Left kidney (tissue), 1 donor: ENCODE measurements at regions not wholly inside any gene's neighbourhood (a gene's known extent, or its start where the extent isn't known, plus 50 kb on each side); places are given as distances from the start of the nearest gene placed in this dataset.
A peak's percentile ranks its signal among the peaks of the same experiment; 100 is the strongest.

ENCODE experiments used
- DNase-seq: peaks from one replicate; pipeline ENCODE4 v3.0.0-alpha.2; 2013

DNA sequence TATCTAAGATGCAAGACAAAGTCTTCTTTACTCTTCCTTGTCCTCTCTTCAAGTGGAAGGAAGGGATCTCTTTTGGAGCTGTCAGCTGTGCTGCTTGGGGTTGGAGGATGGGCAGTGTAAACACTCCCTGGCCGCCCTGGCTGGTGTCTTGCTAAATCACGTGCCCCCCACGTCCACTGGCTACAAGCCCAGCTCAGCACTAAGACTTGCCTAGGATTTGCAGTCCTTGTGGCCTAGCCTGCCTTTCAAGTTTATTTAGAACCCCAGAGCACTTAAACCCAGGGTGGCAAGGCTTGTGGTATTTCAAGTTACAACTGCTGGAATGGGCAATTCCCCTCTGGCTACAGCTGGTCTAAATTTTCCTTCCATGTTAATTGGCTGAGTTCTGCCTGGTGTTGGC, 272.4 kb upstream of the MYO3A start:
- no peak for DNase-seq

DNA sequence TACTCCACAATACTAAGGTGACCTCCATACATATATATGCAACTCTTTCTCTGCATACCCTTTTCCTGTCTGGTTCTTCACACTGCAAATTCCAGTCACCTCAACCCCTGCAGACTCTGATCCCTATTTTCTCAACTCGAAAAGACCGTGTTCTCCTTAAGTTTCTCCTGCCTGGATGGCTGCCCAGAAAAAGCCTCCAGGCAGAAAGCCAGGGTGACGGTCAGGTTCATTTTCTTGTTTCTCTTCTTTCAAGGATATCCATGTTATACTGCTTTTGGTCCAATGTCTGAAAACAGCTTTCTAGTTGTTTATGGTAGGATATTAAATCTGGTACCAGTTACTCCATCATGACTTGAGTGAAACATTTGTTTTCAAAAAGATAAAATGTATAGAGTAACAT, 267.8 kb upstream of the MYO3A start:
- DNase-seq, result peak; percentile 20

DNA sequence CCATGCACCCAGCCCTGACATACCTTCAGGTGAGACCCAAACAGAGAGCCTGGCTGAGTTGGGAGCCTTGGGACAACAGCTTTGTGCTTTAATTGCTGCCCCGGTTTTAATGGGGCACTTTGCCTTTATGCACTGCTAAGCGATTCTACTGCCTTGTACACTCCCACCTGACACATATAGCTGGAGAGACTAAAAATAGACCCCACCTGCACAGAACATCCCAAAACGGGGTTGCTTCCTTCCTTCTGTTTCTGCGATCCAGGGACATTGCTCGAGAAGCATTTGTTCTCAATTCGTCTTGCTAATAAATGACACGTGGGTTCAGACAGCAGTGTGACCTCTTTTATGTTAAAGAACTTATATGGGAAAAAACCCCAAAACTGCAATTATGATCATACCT, 258.8 kb upstream of the MYO3A start:
- no peak for DNase-seq

DNA sequence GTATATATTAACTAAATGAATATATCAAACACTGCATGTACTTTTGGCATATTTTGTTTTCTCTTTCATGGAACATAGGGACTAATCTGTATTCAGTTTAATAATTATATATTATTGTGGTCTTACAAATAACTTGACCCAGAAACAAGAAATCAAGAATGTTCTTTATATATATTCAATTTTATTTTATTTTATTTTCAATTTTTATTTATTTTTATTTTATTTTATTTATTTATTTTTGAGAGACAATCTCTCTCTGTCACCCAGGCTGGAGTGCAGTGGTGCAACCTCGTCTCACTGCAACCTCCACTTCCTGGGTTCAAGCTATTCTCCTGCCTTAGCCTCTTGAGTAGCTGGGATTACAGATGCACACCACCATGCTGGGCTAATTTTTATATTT, 258.4 kb upstream of the MYO3A start:
- DNase-seq, result no peak

DNA sequence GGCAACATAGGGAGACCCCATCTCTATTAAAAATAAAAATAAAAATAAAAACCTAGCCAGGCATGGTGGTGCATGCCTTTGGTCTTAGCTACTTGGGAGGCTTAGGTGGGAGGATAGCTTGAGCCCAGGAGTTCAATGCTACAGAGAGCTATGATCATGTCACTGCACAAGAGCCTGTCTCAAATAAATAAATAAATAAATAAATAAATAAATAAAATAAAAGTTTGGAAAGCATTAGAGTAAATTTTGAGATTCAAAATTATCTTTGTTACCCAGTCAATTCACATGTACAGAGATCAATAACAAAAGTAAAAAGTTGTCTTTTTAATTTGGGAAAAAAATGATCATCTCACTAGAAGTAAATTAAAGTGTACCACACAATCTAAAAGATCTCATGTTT, 255.8 kb upstream of the MYO3A start:
- no peak for DNase-seq

DNA sequence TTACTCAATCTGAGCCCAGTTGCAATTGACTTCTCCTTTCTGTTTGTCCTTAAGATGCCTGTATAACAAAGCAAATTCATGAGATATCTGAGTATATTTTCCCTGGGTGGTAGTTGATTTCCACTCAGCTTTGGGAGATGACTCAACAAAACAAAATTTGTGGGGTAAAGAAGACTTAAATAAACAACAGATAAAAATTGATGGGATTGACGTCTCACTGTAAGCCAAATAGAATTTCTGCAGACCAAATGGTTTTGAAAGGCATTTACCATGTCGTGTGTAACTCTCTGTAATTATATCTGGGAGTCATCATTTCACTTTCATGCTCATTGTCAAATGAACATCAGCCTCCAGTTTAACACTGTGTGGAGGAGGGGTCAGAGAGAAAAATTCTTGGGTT, 255.4 kb upstream of the MYO3A start:
- no peak for DNase-seq

DNA sequence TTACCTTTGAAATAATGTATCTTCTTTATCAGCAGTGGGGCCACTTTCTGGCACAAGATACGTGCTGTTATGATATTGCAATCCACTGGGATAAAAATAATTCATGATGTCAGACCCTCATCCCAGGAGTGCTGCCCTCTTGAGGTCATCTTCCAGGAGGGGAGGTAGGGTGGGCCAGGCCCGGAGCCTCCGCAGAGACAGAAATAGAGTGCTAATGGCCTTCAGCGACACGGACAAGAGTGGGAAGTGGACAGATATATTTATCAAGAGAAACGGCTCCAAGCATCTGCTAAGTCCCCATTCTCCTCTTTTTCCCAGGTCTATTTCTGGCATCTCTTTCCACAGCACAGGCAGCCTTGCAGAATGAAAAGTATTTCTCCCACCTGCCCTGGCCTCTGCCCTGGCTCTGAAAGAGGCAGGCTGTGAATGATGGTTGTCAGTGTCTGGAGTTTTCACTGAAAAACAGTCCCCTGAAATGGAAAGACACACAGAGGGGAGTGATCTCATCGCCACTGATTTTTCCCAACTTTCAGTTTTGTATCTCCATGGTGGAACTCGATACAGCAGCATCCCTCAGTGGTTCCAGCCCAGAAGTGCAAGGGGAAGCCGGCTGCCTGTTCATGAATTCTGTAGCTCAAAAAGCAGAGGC, 251.7 kb upstream of the MYO3A start:
- peak; percentile 47 for DNase-seq

DNA sequence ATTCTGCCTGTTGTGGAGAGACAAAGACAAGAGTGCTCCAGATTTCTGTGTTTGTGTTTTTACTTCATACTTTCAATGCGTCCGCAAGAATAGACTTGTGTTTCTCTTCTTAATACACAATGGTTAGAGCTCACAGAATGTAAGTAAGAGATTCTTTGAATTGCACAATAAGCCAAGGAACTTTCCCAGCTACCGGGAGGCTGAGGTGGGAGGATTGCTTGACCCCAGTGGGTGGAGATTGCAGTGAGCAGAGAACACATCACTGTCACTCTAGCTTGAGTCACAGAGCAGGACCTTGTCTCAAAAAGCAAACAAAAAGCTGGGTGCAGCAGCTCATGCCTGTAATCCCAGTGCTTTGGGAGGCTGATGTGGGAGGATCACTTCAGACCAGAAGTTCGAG, 250.7 kb upstream of the MYO3A start:
- no peak for DNase-seq

DNA sequence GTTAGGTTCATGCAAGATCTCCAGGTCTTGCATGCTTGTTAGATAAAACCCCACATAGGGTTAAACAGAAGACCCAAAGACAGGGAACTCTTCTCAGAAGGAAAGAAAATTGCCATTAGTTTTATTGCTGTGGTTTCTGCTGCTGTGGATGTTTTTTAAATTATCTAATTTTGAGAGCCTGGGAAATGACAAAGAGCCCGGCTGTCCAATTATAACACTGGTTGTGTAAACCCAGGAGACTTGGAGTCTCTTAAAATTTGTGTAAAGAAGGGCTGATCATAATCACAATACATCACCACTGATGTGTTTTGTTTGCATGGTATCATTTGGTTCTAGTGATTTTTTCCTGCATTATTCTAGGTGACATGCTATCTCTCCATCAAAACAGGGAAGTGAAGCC, 246.5 kb upstream of the MYO3A start:
- DNase-seq, result no peak

DNA sequence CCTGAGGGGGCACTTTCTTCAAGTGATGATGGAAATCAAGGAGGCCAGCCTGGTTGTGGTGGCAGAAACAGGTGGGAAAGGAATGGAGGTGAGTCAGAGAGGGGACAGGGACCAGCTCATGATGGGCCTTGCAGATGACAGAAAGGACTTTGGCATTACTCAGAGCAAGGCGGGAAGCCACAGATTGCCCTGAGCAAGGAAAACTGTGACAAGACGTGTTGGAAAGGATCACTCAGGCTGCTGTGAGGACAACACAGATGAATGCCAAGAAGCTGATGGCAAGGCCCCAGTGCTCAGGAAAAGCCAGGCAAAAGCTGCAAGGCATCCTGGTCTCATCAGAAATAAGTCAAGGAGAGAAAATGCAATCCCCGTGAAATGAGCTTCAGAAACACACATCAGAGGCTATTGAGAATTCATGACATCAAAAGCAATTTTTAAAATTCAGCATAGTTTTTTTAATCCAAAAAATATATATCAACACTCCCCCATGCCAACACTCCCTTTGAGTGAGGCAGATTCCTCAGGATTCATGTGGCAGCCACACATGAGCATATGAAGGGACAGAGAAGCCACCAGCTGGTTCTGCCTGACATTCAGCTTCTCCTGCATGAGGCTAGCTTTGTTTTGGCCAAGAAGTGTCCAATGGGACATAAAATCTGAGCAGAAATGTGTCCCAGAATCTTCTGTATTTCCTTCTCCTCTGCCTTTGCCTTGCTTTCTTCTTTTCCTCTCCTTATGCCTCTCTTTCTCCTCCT, 244.5 kb upstream of the MYO3A start:
- no peak for DNase-seq

DNA sequence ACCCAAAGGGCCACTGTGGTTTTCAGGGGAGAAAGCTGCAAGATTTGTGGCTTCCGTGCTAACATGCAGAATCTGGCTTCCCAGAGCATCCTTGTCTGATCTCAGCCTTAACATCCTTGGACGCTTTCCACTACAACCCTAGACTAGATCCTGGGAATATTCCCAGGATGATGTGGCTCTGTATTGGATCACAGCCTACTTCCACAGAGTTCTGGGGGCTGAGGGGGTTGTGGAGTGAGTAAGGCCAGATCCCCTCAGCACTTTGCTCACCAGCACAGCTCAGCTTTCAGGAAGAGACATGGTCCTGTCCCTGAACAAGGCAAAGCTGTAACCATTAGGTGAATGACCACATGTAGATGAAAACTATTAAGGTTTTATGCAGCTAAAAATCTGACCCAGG, 241.3 kb upstream of the MYO3A start:
- no peak for DNase-seq

DNA sequence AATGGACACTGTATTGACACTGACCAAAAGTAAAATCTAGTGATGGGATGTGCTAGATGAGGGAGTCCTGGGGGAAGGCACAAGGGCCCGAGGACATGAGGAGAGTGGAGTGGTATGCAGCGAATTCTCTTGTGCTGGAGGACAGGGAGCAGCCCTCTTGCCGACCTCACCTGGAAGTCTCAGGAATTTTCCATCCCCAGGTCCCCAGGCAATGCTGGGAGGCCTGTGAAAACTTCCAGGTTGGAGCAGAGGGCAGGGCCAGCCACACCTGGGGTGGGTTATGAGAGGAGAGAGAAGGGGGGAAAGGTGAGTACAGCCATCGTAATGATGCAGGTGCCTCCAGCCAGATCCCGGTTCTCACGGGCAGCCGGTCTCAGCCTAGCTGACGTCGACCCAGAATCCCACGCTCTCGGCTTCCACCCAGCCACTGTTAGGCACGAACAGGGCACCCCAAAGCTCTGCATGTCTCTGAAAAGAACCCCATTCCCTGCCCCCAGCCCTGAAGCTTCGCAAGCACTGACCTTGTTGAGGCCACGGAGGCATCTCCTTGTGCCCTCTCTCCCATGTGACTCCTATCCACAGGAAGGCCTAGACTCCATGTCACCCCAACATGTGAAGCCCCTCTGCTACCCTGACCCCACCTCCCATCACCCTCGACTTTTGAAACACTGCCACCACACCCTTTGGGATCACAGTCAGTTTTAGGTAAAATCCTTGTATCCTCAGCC, 239.7 kb upstream of the MYO3A start:
- DNase-seq, result no peak

DNA sequence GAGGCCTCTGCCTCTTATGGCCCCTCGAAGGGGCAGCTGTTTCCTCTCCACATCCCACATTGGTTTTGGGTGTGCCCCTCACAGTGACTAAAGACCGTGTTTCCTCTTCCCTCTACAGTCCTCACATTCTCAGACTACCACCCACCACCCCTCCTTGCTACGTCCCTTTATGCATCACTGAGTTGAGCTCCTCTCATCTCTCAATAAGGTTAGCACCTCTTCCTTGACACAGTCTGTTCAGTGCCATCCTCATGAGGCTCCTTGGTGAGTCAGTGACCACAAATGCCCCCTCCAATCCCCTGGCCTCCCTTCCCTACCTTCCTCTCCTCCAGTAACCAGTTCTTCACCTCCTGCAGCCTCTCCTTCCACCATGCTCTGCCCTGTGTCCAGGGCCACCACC, 239.1 kb upstream of the MYO3A start:
- no peak for DNase-seq

DNA sequence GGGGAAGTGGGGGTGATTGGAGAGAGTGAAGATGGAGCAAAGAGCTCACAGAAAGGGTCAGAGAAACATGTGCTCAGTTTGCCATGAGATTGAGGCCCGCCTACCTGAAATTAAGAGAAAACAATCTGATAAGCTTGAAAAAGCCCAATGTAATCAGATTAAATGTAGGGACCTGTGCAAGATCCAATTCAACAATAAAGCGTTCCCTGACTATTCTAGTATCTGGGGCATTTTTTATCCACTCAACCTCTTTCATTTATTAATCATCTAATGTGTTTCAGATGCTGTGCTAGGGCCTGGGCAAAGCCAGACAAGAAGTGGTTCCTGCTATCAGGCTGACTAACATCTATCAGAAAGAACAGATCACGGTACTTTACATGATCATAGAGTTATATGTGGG, 238.4 kb upstream of the MYO3A start:
- no peak for DNase-seq

DNA sequence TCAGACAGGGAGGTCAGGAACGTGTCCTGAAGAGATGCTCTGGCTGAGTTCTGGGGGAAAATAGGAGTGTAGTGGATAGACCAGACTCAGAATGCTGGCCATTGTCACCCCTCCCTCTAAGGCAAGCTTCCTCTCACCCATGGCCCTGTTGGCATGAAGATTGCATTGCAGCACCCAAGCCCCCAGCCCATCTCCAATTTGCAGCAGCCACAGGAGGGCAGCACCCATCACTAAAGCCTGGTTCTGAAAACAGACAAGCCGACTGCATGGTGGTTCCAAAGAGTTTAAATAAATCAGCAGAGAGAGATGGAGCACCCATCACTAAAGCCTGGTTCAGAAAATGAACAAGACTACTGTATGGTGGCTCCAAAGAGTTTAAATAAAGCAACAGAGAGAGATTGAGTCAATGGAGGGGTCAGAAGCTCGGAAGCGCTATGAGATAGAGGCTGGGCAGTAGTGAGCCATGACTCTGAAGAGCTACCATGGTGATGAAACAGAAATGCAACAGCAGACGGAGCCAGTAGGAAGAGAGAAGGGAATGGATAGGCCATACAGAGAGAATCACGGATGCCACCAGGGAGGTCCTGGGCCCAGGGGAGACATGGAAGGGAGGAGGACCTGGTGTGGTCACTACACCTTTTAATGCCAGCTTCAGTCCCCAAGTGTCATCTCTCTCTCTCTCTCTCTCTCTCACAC, 237.9 kb upstream of the MYO3A start:
- no peak for DNase-seq

DNA sequence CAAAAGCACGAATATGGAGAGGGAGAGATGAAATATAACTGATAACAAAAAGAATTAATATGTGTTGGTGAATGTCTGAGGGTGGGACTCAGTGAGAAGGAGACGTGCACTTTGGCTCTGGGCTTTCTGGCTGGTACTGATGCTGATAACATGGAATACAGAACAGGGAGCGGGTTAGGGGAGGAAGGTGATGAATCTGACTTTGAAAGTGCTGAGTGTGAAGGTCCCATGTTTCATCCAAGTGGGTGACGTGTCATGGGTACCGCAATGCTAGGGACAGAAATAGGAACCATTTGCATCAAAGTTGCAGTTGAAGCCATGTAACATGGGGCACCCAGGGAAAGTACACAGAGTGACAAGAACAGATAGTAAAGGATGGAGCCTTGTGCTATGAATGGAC, 236.6 kb upstream of the MYO3A start:
- no peak for DNase-seq

DNA sequence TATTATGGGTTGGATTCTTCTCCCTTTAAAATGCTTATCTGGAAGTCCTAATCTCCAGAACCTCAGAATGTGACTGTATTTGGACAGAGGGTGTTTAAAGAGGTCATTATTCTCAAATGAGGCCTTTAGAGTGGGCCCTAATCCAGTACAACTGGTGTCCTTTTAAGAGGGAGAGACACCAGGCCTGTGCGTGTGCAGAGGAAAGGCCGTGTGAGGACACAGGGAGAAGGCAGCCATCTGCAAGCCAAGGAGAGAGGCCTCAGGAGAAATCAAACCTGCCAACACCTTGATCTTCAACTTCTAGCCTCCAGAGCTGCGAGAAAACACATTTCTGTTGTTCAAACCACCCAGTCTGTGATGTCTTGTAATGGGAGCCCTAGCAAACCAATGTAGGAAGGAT, 235.4 kb upstream of the MYO3A start:
- DNase-seq, result no peak

DNA sequence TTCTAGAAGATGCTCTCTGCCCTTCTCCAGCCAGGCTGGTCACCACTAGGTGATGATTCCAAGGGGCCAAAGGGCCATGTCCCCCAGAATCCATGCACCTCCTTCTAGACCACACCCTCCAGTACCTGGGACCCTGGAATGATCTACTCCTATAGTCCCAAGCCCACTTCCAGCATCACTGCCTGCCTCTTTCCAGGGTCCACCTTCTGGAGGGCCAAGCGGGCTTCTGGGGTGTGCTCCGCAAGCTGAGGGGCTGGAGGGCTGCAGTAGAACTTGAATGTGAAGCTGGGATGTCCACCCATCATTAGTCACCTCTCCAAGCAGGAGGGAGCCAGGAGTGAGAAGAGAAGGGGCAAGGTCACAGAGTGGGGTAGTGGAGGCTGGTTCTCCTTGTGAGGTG, 234.4 kb upstream of the MYO3A start:
- no peak for DNase-seq

DNA sequence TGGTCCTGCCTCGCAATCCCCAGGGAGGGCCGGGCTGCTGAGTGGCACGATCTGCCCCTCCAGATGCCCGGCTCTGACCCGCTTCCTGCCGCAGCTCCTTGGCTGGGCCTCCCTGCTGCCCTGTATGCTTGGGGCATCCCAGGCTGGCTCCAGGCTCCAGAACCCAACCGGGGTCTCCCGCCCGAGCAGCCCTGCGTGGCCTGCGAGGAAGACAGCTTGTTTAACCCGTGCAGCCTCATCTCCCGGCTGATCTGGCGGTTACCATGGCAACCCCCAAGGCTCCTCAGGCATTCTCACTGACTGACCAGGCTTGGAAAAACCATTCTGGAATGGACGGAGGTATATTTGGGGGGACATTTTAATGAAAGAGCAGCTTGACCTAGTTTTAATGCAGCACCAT, 232.4 kb upstream of the MYO3A start:
- no peak for DNase-seq

DNA sequence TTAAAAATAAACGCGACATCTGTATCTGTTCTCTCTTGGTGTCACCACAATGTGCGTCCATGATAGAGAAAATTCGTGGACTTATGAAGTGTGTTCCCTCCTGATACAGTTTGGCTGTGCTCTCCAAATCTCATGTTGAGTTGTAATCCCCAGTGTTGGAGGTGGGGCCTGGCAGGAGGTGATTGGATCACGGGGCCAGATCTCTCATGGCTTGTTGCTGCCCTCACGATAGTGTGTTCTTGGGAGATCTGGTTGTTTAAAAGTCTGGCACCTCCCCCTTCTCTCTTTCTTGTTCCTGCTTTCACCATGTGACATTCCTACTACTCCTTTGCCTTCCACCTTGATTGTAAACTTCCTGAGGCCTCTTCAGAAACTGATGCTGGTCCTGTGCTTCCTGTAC, 229.4 kb upstream of the MYO3A start:
- no peak for DNase-seq

DNA sequence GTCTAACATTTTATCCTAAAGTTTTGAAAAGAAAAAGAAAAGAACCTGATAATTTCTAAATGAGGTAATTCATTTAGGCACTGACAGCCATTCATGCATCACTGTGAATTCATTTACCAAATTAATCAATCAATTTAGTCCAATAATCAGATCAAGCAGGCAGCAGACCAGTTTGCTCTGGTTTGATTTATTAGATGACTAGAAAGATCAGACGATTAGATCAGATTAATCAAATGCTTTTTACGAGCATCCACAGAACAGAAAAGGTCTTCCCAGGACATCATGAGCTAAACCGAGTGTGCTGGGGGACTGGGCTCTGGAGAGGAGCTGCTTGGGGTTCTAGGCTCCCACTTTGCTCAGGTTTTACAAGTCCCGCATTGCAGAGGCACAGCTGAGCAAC, 226.5 kb upstream of the MYO3A start:
- no peak for DNase-seq

DNA sequence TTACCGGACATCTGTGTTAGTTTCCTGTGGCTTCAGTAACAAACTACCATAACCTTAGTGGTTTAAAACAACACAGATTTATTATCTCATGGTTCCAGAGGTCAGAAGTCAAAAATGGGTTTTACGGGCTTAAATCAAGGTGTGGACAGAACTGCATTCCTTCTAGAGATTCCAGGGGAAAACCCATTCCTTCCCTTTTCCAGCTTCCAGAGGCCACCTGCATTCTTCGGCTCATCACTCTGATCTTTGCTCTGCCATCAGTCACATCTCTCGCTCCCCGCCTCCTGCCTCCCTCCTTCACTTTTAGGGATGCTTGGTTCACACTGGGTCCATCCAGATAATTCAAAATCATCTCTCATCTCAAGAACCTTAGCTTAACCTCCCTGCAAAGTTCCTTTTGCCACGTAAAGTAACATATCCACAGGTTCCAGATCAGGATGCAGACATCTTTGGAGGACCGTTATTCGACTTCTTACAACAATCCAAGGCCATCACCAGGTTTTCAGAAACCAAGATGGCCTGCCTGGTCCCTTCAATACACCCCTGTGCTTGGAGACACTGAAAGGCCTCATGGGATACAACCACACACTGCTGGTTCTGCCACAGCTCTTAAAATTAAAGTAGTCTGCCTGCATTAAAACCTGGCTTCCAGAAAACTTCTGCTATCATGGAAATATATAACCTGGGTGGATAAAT, 225.9 kb upstream of the MYO3A start:
- DNase-seq, result no peak

DNA sequence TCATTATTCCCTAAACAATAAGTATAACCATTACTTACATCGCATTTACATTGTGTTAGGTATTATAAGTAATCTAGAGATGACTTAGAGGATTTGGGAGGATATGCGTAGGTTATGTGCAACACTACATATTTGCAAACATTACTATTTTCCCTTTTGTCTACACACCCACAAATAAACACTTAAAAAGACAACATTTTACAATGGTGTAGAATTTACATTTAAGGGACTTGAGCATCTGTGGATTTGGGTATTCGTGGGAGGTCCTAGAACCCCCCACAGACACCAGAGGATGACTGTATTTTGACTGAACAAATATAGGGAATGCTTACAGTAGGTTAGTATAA, 220.2 kb upstream of the MYO3A start:
- no peak for DNase-seq
